ENCODE measurements at regions not wholly inside any gene's neighbourhood (a gene's known extent, or its start where the extent isn't known, plus 50 kb on each side); places are given as distances from the start of the nearest gene placed in this dataset.

- TF ChIP-seq CTCF (IDR thresholded peaks at IDR 0.05) (no peak), POLR2A (IDR thresholded peaks at IDR 0.05) (no peak)
Observed at GRCh38 chrX:20499763-20500162, 233.1 kb upstream of the RPS6KA3 start.
